HG02840 (cell line): ENCODE measurements at regions not wholly inside any gene's neighbourhood (a gene's known extent, or its start where the extent isn't known, plus 50 kb on each side); places are given as distances from the start of the nearest gene placed in this dataset.
"Not testable (repeated sequence)": the region's sequence is repeated elsewhere in the genome, so short reads cannot be mapped to it uniquely, and the experiment has no call there.

Source experiments
- ATAC-seq: cut with Tn5 transposase; IDR thresholded peaks from one replicate; pipeline ENCODE4 v1.9.1; 2021; ENCODE audit warnings: mild to moderate bottlenecking, moderate library complexity, moderate number of reproducible peaks; ENCODE audit not compliant: unreplicated experiment, low FRiP score

DNA sequence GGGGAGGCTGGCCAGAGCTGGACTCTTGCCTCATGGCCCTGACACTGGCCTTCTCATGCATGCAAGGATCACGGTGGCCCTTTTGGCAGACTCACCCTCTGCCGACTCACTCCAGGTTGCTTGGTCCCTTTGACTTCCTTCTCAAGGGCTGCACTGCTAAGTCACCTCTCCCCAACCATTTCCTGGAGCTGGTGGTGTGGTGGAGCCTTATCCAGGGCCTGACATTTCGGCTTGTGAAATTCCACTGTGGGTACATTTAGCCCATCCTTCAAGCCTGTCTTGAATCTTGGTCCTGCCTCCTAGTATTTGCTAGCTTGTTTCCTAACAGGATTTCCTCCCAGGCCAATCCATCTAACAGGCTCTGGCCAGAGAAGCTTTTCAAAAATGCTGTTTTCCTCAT lies 52.6 kb upstream of the JUN start:
- no peak for ATAC-seq

DNA sequence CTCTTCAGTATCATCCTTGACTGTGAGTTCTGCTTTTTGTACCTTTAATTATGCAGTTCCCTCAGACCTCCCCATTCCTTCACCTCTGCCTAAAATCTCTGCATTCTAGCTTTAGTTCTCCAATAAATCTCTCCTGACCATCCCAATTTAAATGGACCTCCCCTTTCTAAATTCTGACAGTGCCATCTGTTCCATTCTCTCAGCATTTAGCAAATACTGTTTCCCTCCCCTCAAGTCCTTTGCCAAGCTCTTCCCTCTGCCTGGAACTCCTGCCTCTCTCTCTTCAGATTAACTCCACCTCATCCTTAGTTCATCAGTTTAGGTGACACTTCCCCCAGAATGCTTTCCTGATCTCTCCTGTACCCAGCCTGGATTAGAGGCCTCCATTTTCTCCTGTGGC lies 54.0 kb upstream of the JUN start:
- no peak for ATAC-seq

GRCh38 chr1:58839147-58839795 lies 55.4 kb upstream of the JUN start:
- ATAC-seq: no peak

GRCh38 chr1:58839846-58840835 lies 56.3 kb upstream of the JUN start:
- ATAC-seq: no peak

- no peak for ATAC-seq
Observed at GRCh38 chr1:58841455-58841854, 57.6 kb upstream of the JUN start.

DNA sequence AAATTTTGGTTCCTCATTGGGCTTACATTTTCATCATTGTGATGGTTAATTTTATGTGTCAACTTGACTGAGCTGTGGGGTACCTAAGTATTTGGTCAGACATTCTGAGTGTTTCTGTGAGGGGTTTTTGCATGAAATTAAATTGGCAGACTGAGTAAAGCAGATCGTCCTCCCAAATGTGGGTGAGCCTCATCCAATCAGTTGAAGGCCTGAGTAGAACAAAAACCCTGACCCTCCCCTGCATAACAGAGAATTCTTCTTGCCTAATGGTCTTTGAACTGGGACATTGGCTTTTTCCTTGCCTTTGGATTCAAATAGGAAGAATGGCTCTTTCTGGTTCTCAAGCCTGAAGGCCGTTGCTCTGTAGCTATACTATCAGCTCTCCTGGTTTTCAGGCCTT lies 59.1 kb upstream of the JUN start:
- ATAC-seq: no peak

GRCh38 chr1:58844176-58844575 lies 60.3 kb upstream of the JUN start:
- no peak for ATAC-seq

- ATAC-seq: no peak
Observed at GRCh38 chr1:58845942-58846341, 62.1 kb upstream of the JUN start.

DNA sequence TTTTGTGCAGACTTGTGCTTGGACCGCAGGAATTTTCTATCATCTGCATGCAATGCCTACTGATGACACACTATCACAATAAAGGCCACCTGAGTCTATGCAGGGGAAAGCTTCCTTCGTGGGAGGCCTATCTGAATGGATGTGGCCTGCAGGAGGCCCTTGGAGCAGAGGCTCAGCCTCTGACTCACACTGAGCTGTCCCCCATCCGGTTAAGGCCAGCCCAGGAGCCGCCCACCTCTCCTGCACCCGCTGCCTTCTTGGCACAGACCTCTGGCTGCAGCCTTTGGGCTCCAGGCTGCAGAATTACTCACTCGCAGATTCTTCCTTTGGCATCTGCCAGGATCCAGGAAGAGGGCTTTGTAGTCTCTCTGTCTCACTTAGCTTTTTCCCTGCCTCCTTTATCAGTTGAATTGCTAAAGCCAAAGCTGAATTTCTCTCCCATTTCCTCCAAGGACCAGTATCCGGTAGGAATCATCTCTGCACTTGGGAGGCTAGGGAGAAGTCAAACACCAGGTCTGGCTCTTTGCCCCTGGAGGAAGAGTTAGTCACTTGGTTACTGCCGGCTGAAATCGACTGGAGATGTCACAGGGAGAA lies 65.1 kb upstream of the JUN start:
- ATAC-seq: no peak

DNA sequence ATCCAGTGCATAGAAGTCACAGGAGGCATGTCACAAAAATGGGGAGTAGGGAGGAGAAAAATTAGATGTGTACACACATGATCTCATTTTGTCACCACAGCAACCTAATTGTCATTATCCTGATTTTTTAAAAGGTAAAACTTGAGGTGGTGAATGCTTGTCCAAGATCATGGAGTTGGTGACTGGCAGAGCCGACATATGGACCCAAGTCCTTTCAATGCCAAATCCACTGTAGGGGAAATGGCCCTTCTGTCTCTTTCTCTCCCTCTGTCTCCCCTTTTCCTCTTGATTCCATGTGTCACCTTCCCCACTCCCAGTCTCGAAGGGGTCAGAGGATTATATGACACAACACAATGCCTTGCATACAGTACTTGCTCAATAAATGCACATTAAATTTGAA lies 65.7 kb upstream of the JUN start:
- no peak for ATAC-seq

DNA sequence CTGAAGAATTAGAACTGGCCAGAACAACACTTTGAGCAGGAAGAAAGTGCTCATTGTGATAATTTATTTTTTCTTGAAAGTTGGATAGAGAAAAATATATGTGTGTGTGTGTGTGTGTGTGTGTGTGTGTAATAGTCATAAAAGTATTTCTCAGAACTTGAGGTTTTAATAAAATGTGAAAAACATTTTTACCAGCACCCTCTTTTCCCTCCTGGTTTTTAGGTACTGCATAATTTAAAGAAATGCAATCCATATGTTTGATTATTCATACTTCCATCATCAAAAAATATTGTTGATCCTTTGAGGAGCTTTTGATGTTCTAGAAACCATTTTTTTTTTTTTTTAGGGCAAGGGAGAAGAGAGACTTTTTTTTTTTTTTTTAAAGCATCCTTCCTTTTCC lies 66.8 kb upstream of the JUN start:
- ATAC-seq: no peak

GRCh38 chr1:58852731-58853485 lies 69.1 kb upstream of the JUN start:
- no peak for ATAC-seq

- no peak for ATAC-seq
Observed at GRCh38 chr1:58854576-58854975, 70.7 kb upstream of the JUN start.

DNA sequence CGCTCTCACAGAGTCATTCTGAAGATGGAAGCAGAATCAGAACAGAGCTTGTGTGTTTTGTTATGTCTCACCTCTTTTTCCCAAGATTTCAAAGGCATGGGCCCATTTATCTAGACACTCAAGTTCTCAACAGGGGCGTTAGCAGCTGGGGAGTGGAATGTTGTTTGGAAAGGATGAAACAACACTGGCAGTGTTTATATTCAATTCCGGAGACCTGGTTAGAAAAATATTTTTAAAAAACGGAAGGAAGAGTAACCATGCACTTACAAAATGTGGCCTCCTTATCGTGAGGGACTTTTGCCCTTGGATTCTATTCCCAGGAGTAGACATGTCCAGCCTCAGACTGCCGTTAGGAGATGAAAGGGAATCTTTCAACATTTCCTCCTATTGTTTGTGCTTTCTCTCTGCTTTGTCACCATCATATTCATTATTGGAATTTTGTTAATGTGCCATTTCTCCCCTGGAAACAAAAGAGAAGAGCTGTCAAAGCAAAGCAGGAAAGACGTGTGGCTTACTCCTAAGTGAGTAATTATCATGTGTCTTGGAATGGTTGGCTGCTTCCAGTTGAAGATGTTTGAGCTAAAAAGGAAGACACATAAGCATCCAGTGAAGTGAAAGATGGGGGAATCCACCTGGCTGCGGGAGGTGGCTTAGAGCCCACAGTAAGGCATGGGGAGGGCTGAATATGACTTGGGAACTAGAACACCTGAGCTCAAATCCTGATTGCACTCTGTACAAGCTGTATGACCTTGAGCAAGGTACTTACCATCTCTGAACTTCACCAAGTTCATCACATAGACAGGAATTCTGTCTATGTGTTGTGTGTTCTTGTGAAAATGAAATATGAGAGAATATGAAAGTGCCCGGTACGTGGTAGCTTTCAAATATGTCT lies 71.7 kb upstream of the JUN start:
- no peak for ATAC-seq

- not testable (repeated sequence) for ATAC-seq
Observed at GRCh38 chr1:58856281-58856680, 72.4 kb upstream of the JUN start.

DNA sequence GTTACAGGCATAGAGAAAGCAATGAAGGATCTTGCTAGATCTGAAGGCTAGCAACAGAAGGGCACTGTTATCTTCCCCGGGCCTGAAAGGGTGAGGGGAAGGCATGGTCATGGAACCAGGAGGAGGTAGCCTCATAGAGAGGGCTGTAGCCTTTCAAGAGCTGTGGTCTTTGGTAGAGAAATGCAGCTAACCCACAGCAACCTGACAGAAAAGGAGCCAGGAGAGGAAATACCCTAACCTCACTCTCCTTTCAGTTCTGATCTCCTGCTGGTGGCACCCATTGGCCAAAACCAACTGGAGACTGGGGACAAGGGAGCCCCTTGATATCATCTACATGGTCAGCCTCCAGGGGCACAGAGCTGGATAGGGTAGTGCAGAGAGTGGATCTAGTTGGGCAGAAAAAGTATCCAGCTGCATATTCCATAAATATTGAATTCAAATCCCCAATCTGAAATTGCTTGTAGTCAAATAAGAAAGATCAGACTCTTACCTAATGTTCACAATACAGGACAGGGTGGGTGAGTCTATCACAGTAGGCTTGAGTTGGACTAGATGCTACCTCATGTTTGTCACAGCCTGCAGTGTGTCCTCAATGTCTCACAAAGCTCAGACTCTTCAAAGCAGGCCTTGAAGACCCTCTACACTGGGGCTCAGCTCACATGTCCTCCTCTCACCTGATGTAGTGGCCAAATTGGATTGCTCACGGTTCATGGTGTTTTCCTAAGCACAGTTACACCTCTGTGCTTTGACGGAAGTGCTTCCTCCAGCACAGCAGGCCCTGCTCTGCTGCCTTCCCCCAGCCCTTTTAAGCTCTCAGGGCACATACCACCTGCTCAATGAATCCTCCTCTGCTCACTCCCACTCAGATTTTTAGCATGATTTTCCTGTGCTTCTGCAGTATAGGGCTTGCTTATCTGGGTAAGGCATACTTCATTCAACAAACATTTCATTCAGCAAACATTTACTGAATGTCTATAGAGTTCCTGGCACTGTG lies 74.1 kb upstream of the JUN start:
- peak; percentile 75 for ATAC-seq

GRCh38 chr1:58859769-58860485 lies 76.1 kb upstream of the JUN start:
- no peak for ATAC-seq

GRCh38 chr1:58861076-58861475 lies 77.2 kb upstream of the JUN start:
- no peak for ATAC-seq
